ENCODE measurements at regions not wholly inside any gene's neighbourhood (a gene's known extent, or its start where the extent isn't known, plus 50 kb on each side); places are given as distances from the start of the nearest gene placed in this dataset.

DNA sequence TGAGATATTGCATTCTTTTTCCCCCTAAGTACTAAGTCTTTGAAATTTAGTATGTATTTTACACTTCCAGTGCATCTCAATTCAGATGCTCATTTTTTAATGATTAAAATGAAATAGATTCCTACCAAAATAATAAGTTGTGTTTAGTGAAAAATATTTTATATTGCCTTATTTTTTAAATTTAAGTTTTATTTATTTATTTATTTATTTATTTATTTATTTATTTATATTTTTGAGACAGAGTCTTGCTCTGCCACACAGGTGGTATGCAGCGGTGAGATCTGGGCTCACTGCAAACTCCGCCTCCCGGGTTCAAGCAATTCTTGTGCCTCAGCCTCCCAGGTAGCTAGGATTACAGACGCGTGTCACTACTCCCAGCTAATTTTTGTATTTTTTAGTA, 95.5 kb downstream of the RPS24 start:
- no peak overlapping the region for H3K27ac Mint-ChIP-seq
- no peaks in the 10 kb centered on the region for H3K9me3 ChIP-seq (ENCODE audit: low read length)
- CTCF ChIA-PET, result no interaction called here
- H3K27me3 ChIP-seq (ENCODE audit: insufficient read depth, low read length, poor library complexity, severe bottlenecking), result no peaks in the 10 kb centered on the region
- H3K4me3 Mint-ChIP-seq, result no peak overlapping the region
- H3K27ac ChIP-seq (ENCODE audit: low read depth, low read length), result no peak overlapping the region
- no peak for DNase-seq
- H3K36me3 Mint-ChIP-seq, result no peaks in the 10 kb centered on the region
- peaks cover 0 to 2% (median 2%) of the 10 kb centered on the region in 5 donors for H3K9me3 Mint-ChIP-seq
- no peaks in the 10 kb centered on the region for H3K36me3 ChIP-seq (ENCODE audit: insufficient read depth, low read length)
- H3K4me3 ChIP-seq (ENCODE audit: low read length), result no peak overlapping the region
- H3K4me1 Mint-ChIP-seq, result no peaks in the 10 kb centered on the region
- POLR2A ChIA-PET, result no interaction called here
- no peaks in the 10 kb centered on the region for H3K4me1 ChIP-seq (ENCODE audit: insufficient read depth, low read length)
- H3K27me3 Mint-ChIP-seq, result peaks cover 0 to 4% of the 10 kb centered on the region in 2 donors

DNA sequence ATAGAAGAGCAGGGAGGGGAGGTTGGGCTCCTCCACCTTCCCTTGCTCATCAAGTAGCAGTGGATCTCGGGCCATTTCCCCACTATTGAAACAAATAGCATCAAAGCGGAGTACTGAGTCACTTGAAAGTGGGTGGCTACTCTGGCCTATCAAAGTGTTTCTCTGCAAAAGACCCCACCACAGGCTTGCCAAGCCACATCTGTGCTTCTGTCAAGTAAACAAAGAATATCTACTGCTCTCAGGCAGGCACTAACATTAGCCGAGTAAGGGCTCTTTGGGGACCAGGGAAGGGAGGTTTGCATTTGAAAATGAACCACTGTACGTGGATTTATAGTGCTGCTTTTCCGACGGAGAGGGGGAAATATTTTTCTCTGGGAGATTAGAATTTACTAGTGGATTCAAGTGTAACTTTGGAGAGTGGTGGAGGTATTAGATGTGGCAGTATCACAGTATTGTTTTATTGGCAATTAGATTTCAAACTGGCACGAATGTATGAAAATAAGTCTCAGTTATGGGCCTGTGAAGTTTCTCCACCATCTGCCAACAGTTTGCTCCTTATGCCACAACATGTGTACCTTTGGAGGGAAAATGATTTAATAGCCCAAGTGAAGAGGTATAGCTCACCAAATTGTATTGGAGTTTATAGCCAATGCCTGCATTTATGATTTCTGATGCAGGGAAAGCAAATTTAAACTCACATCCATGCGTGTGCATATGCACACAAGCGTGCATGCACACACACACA, 97.5 kb downstream of the RPS24 start:
- Histone ChIP-seq H3K27ac (ENCODE audit: low read depth, low read length) (no peak overlapping the region), H3K4me1 (ENCODE audit: insufficient read depth, low read length) (no peaks in the 10 kb centered on the region), H3K9me3 (ENCODE audit: low read length) (no peaks in the 10 kb centered on the region), H3K27me3 (ENCODE audit: insufficient read depth, low read length, poor library complexity, severe bottlenecking) (no peaks in the 10 kb centered on the region), H3K4me3 (ENCODE audit: low read length) (no peak overlapping the region), H3K36me3 (ENCODE audit: insufficient read depth, low read length) (no peaks in the 10 kb centered on the region)
- no peak overlapping the region for H3K4me3 Mint-ChIP-seq
- POLR2A ChIA-PET, result no interaction called here
- CTCF ChIA-PET, result no interaction called here
- H3K27me3 Mint-ChIP-seq, result peaks cover 0 to 4% of the 10 kb centered on the region in 2 donors
- peak overlapping the region in 1 of 8 donors; percentile 7 for H3K27ac Mint-ChIP-seq
- H3K9me3 Mint-ChIP-seq, result peaks cover 0 to 2% (median 0%) of the 10 kb centered on the region in 5 donors
- H3K36me3 Mint-ChIP-seq, result no peaks in the 10 kb centered on the region
- H3K4me1 Mint-ChIP-seq, result no peaks in the 10 kb centered on the region
- no peak for DNase-seq

DNA sequence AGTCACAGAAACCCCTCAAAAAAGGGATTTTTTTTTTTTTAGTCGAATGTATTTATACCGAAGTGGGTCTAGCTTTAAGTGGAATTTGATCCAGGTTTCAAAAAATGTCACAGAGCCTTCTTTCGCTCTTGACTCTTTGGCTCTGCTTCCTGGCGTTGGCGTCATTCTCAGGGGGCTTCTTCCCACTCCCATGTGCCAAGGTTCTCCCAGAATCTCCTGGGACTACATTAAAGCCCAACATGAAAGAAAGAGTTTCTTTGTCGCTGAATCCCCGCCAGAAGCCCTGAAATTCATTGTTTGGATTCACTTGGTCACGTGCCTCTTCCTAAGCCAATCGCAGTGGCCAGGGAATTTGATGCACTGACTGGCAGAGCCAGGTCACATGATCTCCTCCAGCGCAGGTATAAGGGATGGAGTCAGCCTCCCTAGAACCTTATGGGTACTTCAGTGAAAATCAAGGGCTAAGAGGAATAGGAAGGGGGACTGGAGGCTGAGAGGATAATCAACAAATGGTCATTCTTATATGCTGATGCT, 101.2 kb downstream of the RPS24 start:
- ChIA-PET CTCF (no interaction called here), POLR2A (no interaction called here)
- Histone ChIP-seq H3K4me1 (ENCODE audit: insufficient read depth, low read length) (no peaks in the 10 kb centered on the region), H3K27me3 (ENCODE audit: insufficient read depth, low read length, poor library complexity, severe bottlenecking) (no peaks in the 10 kb centered on the region), H3K9me3 (ENCODE audit: low read length) (no peaks in the 10 kb centered on the region), H3K36me3 (ENCODE audit: insufficient read depth, low read length) (no peaks in the 10 kb centered on the region), H3K4me3 (ENCODE audit: low read length) (no peak overlapping the region), H3K27ac (ENCODE audit: low read depth, low read length) (no peak overlapping the region)
- Mint-ChIP-seq H3K36me3 (no peaks in the 10 kb centered on the region), H3K27ac (no peak overlapping the region), H3K4me1 (no peaks in the 10 kb centered on the region), H3K4me3 (no peak overlapping the region), H3K9me3 (no peaks in the 10 kb centered on the region), H3K27me3 (peaks cover 4 to 9% of the 10 kb centered on the region in 2 donors)
- DNase-seq, result no peak

GRCh38 chr10:78137147-78137546, 103.5 kb downstream of the RPS24 start:
- no peak overlapping the region for H3K4me3 ChIP-seq (ENCODE audit: low read length)
- no peaks in the 10 kb centered on the region for H3K9me3 ChIP-seq (ENCODE audit: low read length)
- H3K4me1 ChIP-seq (ENCODE audit: insufficient read depth, low read length), result no peaks in the 10 kb centered on the region
- no peaks in the 10 kb centered on the region for H3K36me3 Mint-ChIP-seq
- no peak for DNase-seq
- H3K4me1 Mint-ChIP-seq, result no peaks in the 10 kb centered on the region
- no peak overlapping the region for H3K27ac Mint-ChIP-seq
- H3K27ac ChIP-seq (ENCODE audit: low read depth, low read length), result no peak overlapping the region
- H3K27me3 ChIP-seq (ENCODE audit: insufficient read depth, low read length, poor library complexity, severe bottlenecking), result no peaks in the 10 kb centered on the region
- POLR2A ChIA-PET, result no interaction called here
- H3K36me3 ChIP-seq (ENCODE audit: insufficient read depth, low read length), result no peaks in the 10 kb centered on the region
- CTCF ChIA-PET, result no interaction called here
- no peaks in the 10 kb centered on the region for H3K9me3 Mint-ChIP-seq
- H3K27me3 Mint-ChIP-seq, result peaks cover 6 to 15% of the 10 kb centered on the region in 2 donors
- H3K4me3 Mint-ChIP-seq, result no peak overlapping the region

DNA sequence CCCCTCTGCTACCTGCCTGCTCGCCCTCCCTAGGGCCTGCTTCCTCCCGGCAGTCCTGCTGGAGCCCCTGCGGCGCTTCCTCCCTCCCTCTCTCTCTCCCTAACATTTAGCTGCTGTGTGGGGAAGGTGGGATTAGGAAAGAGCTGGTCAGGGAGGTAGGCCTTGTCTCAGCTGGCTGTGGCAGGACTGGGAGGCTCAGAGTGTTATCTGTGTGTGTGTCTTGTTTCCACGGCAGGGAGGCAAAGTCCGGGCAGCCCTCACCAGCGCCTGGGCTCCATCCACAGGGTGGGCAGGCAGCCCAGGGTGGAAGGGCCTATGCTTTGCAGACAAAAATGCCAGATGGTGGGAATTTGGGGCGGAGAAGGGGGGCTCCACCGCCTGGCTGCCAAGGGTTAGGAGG, 105.7 kb downstream of the RPS24 start:
- POLR2A ChIA-PET, result no interaction called here

GRCh38 chr10:78140066-78140630, 106.5 kb downstream of the RPS24 start:
- H3K36me3 Mint-ChIP-seq, result no peaks in the 10 kb centered on the region
- peak overlapping the region in 1 of 8 donors; percentile 51 for H3K27ac Mint-ChIP-seq
- H3K4me1 Mint-ChIP-seq, result no peaks in the 10 kb centered on the region
- no peaks in the 10 kb centered on the region for H3K9me3 ChIP-seq (ENCODE audit: low read length)
- POLR2A ChIA-PET, result interaction anchor here (0.7 kb wide), 1 partner anchor 287 kb away, joined by 9 read pairs; no protein-coding TSS in a partner anchor
- H3K27me3 ChIP-seq (ENCODE audit: insufficient read depth, low read length, poor library complexity, severe bottlenecking), result no peaks in the 10 kb centered on the region
- no peak overlapping the region for H3K27ac ChIP-seq (ENCODE audit: low read depth, low read length)
- no peak for DNase-seq
- H3K9me3 Mint-ChIP-seq, result no peaks in the 10 kb centered on the region
- no peak overlapping the region for H3K4me3 ChIP-seq (ENCODE audit: low read length)
- peaks cover 17 to 33% of the 10 kb centered on the region in 2 donors for H3K27me3 Mint-ChIP-seq
- no peaks in the 10 kb centered on the region for H3K36me3 ChIP-seq (ENCODE audit: insufficient read depth, low read length)
- CTCF ChIA-PET, result no interaction called here
- H3K4me3 Mint-ChIP-seq, result no peak overlapping the region
- H3K4me1 ChIP-seq (ENCODE audit: insufficient read depth, low read length), result no peaks in the 10 kb centered on the region

More for the DNA sequence above, 105.7 kb downstream of the RPS24 start:
- no peaks in the 10 kb centered on the region for H3K36me3 Mint-ChIP-seq
- Histone ChIP-seq H3K27me3 (ENCODE audit: insufficient read depth, low read length, poor library complexity, severe bottlenecking) (no peaks in the 10 kb centered on the region), H3K9me3 (ENCODE audit: low read length) (no peaks in the 10 kb centered on the region), H3K4me3 (ENCODE audit: low read length) (no peak overlapping the region), H3K27ac (ENCODE audit: low read depth, low read length) (no peak overlapping the region), H3K4me1 (ENCODE audit: insufficient read depth, low read length) (no peaks in the 10 kb centered on the region), H3K36me3 (ENCODE audit: insufficient read depth, low read length) (no peaks in the 10 kb centered on the region)
- H3K27ac Mint-ChIP-seq, result no peak overlapping the region
- H3K27me3 Mint-ChIP-seq, result peaks cover 14 to 31% of the 10 kb centered on the region in 2 donors
- H3K4me1 Mint-ChIP-seq, result no peaks in the 10 kb centered on the region
- DNase-seq, result no peak
- CTCF ChIA-PET, result no interaction called here
- no peak overlapping the region for H3K4me3 Mint-ChIP-seq
- H3K9me3 Mint-ChIP-seq, result no peaks in the 10 kb centered on the region

- no peak overlapping the region for H3K27ac Mint-ChIP-seq
- no peak overlapping the region for H3K4me3 ChIP-seq (ENCODE audit: low read length)
- no peaks in the 10 kb centered on the region for H3K9me3 Mint-ChIP-seq
- peaks cover 15 to 46% of the 10 kb centered on the region in 2 donors for H3K27me3 Mint-ChIP-seq
- CTCF ChIA-PET, result no interaction called here
- DNase-seq, result no peak
- no peaks in the 10 kb centered on the region for H3K4me1 Mint-ChIP-seq
- no peaks in the 10 kb centered on the region for H3K27me3 ChIP-seq (ENCODE audit: insufficient read depth, low read length, poor library complexity, severe bottlenecking)
- H3K36me3 Mint-ChIP-seq, result no peaks in the 10 kb centered on the region
- no peaks in the 10 kb centered on the region for H3K4me1 ChIP-seq (ENCODE audit: insufficient read depth, low read length)
- H3K9me3 ChIP-seq (ENCODE audit: low read length), result no peaks in the 10 kb centered on the region
- H3K4me3 Mint-ChIP-seq, result no peak overlapping the region
- H3K36me3 ChIP-seq (ENCODE audit: insufficient read depth, low read length), result no peaks in the 10 kb centered on the region
- no peak overlapping the region for H3K27ac ChIP-seq (ENCODE audit: low read depth, low read length)
- POLR2A ChIA-PET, result no interaction called here
These were observed 109.9 kb downstream of the RPS24 start for GRCh38 chr10:78143576-78143975.

DNA sequence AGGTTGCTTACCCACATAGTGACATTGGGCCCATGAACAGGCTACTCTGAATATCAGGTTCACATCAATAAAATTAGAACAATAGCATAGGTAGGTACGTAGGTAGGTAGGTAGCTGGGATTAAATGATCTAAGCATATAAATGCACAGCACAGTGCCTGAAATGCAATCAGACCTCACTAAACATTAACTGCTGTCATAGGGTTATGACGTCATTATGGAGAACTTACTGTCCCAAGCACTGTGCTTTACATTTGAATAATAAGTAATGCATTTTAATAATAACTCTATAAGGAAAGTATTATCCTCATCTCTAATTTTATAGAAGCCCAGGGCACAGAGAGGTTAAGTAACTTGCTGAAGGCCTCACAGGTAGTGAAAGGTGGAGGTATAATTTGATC, 112.5 kb downstream of the RPS24 start:
- H3K36me3 ChIP-seq (ENCODE audit: insufficient read depth, low read length), result no peaks in the 10 kb centered on the region
- H3K27ac Mint-ChIP-seq, result no peak overlapping the region
- H3K36me3 Mint-ChIP-seq, result no peaks in the 10 kb centered on the region
- H3K4me1 Mint-ChIP-seq, result no peaks in the 10 kb centered on the region
- H3K4me3 Mint-ChIP-seq, result no peak overlapping the region
- H3K27me3 Mint-ChIP-seq, result peaks cover 15 to 36% of the 10 kb centered on the region in 2 donors
- POLR2A ChIA-PET, result no interaction called here
- no peaks in the 10 kb centered on the region for H3K4me1 ChIP-seq (ENCODE audit: insufficient read depth, low read length)
- no peaks in the 10 kb centered on the region for H3K9me3 ChIP-seq (ENCODE audit: low read length)
- no peaks in the 10 kb centered on the region for H3K27me3 ChIP-seq (ENCODE audit: insufficient read depth, low read length, poor library complexity, severe bottlenecking)
- DNase-seq, result no peak
- no peak overlapping the region for H3K4me3 ChIP-seq (ENCODE audit: low read length)
- CTCF ChIA-PET, result no interaction called here
- H3K27ac ChIP-seq (ENCODE audit: low read depth, low read length), result no peak overlapping the region
- H3K9me3 Mint-ChIP-seq, result no peaks in the 10 kb centered on the region

All from CD8-positive, alpha-beta memory T cell (primary cell).